ENCODE measurements at regions not wholly inside any gene's neighbourhood (a gene's known extent, or its start where the extent isn't known, plus 50 kb on each side); places are given as distances from the start of the nearest gene placed in this dataset.
"Not testable (repeated sequence)": the region's sequence is repeated elsewhere in the genome, so short reads cannot be mapped to it uniquely, and the experiment has no call there.

DNA sequence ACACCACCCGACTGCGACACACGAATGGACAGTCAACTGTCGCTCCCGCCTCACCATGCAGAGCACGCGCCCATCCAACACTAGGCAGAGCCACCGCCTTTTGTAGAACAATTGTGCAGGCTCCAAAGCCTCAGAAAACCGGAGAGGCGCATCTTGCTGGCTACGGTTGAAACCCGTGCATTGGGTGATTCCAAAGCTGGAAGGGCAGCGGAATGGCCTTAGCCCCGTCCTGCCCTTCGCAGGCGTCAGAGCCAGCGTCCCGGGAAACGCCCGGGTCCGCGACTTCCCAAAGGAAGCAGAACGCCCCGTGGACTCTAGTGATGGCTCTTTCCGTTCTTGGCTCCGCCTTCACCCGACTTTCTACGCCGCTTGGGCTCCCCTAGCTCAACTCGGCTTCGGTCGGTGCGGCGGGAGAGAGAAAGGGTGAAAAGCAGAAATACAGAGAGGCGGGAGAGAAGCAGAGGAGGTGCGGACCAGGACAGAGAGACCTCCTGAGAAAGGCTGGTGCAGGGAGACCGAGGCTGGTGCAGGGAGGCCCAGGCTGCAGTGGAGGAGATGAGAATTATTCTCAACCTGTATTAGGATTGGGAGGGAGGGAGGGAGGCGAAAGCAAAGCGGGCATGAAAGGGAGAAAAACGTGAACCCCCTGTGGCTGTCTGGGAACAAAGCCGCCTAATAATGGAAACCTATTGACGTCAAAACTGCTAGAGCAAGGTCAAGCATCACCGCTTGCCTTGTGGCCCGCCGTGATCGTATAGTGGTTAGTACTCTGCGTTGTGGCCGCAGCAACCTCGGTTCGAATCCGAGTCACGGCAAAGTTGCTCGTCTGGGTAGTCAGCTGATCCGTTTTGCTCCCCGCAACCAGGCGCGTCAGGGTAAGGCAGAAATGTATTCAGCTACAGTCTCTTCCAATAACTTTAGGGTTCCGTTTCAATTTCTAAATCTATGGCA is 99.5 kb downstream of the PRKAB2 start:
- DNase-seq (ENCODE audit: low read depth in 4 of 4, low spot score in 3 of 4), result no peak

DNA sequence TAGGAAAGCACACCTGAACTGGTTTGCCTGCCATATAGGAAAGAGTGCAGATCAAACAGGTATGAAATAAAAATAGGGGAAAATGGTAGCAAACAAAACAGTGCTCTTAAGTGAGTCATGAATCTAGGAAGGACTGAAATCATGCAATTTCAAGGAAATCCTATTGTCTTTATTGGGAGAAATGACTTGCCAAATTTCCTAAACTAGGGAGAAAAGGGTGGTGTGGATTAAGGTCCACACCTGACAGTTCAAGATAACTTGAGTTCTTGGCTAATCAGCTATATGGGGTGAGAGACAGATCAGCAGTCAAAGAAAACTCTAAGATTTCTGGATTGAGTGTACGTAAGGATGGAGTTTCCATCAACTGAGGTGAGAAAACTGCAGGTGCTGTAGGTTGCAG is 101.1 kb downstream of the PRKAB2 start:
- no peak for DNase-seq (ENCODE audit: low read depth in 4 of 4, low spot score in 3 of 4)

DNA sequence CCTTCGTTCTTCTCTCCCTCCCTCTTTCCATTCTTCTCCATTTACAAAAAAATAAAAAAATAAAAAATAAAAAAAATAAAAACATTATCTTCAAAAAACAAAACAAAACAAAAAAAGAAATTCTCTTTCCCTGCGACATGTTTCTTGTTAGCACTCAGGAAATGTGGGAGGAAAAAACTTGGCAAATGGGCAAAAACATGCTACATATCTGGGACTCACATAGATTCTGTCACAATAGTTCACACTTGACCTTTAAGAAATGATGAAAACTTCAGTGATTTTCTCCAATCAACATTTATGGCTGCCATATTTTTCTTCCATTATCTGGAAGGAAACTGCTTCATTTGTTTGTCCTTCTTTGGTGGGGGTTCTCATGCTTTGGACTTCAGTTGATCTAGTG is 109.3 kb downstream of the PRKAB2 start:
- DNase-seq (ENCODE audit: low read depth in 4 of 4, low spot score in 3 of 4), result no peak

DNA sequence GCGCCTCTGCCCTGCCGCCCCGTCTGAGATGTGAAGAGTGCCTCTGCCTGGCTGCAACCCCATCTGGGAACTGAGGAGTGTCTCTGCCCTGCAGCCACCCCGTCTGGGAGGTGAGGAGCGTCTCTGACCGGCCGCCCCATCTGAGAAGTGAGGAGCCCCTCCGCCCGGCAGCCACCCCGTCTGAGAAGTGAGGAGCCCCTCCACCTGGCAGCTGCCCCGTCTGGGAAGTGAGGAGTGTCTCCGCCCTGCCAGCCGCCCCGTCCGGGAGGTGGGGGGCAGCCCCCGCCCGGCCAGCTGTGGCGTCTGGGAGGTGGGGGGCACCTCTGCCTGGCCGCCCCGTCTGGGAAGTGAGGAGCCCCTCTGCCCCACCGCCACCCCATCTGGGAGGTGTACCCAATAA is 110.4 kb downstream of the PRKAB2 start:
- DNase-seq (ENCODE audit: low read depth in 4 of 4, low spot score in 3 of 4), result not testable (repeated sequence)

DNA sequence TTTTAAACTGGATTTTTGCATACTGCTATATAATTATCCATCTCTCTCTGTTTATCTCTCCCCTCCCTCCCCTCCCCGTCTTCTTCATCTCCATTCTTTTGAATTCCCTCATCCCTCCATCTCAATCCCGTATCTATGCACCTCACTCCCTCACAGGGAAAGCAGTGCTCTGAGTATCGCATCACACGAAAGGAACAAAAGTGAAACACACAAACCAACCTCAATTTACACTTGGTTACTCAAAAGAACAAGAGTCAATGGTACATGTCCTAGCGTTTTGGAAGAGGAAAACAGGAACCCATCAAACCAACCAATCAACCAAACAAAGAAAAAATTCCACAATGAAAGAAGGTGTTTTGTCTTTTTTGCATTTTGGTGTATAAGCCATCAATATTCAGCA is 115.1 kb downstream of the NBPF12 start:
- no peak for DNase-seq (ENCODE audit: low read depth in 4 of 4, low spot score in 3 of 4)

DNA sequence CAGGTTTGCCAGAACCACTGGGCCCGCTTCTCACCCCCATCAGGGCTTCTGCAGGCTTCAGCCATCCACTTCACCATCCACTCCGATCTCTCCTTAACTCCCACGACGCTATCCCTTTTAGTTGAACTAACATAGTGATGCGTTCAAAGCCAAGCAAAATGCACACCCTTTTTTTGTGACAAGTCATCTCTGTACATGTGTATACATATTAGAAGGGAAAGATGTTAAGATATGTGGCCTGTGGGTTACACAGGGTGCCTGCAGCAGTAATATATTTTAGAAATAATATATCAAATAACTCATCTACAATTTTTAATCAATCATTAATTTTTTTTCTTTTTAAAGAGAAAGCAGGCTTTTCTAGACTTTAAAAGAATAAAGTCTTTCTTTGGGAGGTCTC is 114.6 kb downstream of the NBPF12 start:
- no peak for DNase-seq (ENCODE audit: low read depth in 4 of 4, low spot score in 3 of 4)

DNA sequence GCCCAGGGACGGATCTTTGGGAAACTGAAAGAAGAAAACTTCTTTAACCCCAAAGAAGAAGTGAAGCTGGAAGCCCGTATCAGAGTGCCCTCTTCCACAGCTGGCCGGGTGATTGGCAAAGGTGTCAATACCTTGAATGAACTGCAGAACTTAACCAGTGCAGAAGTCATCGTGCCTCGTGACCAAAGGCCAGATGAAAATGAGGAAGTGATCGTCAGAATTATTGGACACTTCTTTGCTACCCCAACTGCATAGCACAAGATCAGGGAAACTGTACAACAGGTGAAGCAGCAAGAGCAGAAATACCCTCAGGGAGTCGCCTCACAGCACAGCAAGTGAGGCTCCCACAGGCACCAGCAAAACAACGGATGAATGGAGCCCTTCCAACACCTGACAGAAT is 114.0 kb downstream of the NBPF12 start:
- DNase-seq (ENCODE audit: low read depth in 4 of 4, low spot score in 3 of 4), result no peak

DNA sequence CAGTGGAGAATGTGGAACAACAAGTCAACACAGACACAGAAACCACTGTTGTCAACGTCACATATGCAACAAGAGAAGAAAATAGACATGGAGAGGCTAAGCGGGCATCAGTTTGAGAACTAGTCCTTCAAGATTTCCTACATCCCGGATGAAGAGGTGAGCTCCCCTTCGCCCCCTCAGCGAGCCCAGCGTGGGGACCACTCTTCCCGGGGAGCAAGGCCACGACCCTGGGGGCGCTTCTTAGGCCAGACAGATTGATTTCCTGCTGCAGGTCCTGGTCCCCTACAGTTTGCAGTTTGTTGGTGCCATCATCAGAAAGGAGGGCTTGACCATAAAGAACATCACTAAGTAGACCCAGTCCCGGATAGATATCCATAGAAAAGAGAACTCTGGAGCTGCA is 113.0 kb downstream of the NBPF12 start:
- no peak for DNase-seq (ENCODE audit: low read depth in 4 of 4, low spot score in 3 of 4)

DNA sequence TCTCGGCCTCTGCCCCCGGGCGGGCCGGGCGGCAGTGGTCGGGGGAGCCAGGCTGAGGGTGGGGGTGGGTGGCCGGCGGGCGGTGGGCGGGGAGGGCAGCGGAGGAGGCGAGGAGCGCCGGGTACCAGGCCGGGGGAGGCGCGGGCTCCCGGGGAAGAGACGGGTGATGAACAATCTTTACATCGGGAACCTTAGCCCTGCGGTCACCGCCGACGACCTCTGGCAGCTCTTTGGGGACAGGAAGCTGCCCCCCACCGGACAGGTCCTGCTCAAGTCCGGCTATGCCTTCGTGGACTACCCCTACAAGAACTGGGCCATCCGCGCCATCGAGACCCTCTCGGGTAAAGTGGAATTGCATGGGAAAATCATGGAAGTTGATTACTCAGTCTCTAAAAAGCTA is 112.5 kb downstream of the NBPF12 start:
- no peak for DNase-seq (ENCODE audit: low read depth in 4 of 4, low spot score in 3 of 4)

DNA sequence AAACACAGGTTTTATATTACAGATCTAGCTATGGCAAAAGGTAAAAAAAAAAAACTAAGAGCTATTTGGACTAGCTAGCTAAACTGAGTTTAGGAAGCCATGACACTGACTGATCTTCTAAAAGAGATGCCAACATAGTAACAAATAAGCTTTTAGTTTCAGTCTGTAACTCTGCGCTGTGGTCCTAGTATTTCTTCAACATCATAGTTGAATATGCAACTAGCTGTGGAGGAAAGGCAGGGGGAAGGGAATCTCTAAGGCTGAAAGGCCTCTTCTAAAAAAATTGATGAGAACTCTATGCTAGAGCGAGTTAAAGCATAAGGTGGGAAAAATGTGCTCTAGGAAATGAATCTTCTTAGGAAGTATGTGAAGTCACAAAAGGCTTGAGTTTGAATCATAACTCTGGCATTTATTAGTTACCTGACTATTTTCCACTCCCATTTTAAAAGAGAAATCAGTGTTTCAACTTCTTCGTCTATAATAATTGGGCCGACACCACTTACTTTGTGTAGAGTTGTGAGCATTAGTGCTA is 108.8 kb downstream of the NBPF12 start:
- not testable (repeated sequence) for DNase-seq (ENCODE audit: low read depth in 4 of 4, low spot score in 3 of 4)

DNA sequence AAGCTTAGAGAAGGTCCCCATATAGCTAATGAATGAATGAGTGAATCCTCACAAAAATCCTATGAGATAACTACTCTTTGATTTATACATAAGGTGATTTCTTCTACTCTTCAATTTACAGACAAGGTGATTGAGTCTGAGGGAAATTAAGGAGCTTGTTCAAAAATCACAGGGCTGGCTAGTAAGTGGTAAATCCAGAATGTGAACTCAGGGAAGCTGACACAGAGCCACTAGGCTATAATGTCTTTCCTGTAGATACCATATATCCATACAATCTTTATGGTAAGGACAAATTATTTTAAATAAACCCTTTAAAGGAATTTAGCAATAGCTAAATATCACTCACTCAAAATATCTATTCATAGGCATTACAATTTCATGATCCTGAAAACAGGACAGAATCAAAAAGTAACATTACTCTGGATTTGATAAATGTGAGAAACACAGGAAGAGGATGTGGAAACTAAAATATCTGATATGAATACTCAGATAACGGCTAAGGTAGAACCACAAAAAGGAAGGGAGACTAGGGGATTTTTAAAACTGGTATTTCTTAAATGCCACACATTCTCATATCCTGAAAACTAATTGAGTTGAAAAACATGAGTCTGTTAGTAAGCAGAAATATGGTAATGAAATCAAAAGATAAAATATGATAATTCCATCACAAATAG is 108.2 kb downstream of the NBPF12 start:
- DNase-seq (ENCODE audit: low read depth in 4 of 4, low spot score in 3 of 4), result no peak

All from left renal pelvis (tissue), 4 donors.